ENCODE measurements at regions not wholly inside any gene's neighbourhood (a gene's known extent, or its start where the extent isn't known, plus 50 kb on each side); places are given as distances from the start of the nearest gene placed in this dataset.

GRCh38 chr3:31180274-31180673 lies 285.8 kb upstream of the GADL1 start:
- no peaks in the 10 kb centered on the region for H3K9me1 ChIP-seq (replicated peaks; ENCODE audit: control insufficient read depth, extremely low read depth, insufficient read depth, low read length)
- H3K4me1 ChIP-seq (ENCODE audit: control insufficient read depth, extremely low read depth, insufficient read depth, low read length): no peaks in the 10 kb centered on the region
- no peak overlapping the region for H3K4me2 ChIP-seq (ENCODE audit: insufficient read depth, low read length)
- H2AFZ ChIP-seq (ENCODE audit: low read depth, low read length): no peak overlapping the region
- no peak overlapping the region for H3K9ac ChIP-seq (replicated peaks; ENCODE audit: extremely low read depth, insufficient read depth, low read length)
- TF ChIP-seq MAX (IDR thresholded peaks at IDR 0.05; ENCODE audit: insufficient read depth, insufficient read length) (no peak), POLR2AphosphoS5 (IDR thresholded peaks at IDR 0.05; ENCODE audit: insufficient read depth, low read depth, low read length) (no peak), EZH2 (IDR thresholded peaks at IDR 0.05; ENCODE audit: borderline replicate concordance, low read depth, low read length, severe bottlenecking) (no peak), POLR2A (IDR thresholded peaks at IDR 0.05; ENCODE audit: low read depth, low read length) (no peak), JUN (IDR thresholded peaks at IDR 0.05; ENCODE audit: borderline replicate concordance, insufficient read depth, insufficient read length, low read depth) (no peak), MYC (IDR thresholded peaks at IDR 0.05; ENCODE audit: low read depth, low read length) (no peak), FOS (IDR thresholded peaks at IDR 0.05; ENCODE audit: borderline replicate concordance, insufficient read depth, low read length) (no peak), GATA2 (IDR thresholded peaks at IDR 0.05; ENCODE audit: insufficient read depth, insufficient read length, low read depth, low read length) (no peak)
- TF ChIP-seq, protein P1, sequence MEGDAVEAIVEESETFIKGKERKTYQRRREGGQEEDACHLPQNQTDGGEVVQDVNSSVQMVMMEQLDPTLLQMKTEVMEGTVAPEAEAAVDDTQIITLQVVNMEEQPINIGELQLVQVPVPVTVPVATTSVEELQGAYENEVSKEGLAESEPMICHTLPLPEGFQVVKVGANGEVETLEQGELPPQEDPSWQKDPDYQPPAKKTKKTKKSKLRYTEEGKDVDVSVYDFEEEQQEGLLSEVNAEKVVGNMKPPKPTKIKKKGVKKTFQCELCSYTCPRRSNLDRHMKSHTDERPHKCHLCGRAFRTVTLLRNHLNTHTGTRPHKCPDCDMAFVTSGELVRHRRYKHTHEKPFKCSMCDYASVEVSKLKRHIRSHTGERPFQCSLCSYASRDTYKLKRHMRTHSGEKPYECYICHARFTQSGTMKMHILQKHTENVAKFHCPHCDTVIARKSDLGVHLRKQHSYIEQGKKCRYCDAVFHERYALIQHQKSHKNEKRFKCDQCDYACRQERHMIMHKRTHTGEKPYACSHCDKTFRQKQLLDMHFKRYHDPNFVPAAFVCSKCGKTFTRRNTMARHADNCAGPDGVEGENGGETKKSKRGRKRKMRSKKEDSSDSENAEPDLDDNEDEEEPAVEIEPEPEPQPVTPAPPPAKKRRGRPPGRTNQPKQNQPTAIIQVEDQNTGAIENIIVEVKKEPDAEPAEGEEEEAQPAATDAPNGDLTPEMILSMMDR (IDR thresholded peaks at IDR 0.05; ENCODE audit: extremely low read depth in 1 of 2, insufficient read depth in 1 of 2, low read depth in 1 of 2, low read length in 2 of 2): no peak
- H3K4me3 ChIP-seq (replicated peaks in 1 of 3; ENCODE audit: insufficient read depth in 1 of 3, low read depth in 1 of 3, low read length in 3 of 3): no peak overlapping the region
- H3K36me3 ChIP-seq (ENCODE audit: control insufficient read depth in 2 of 2, extremely low read depth in 1 of 2, insufficient read depth in 2 of 2, low read length in 2 of 2): no peaks in the 10 kb centered on the region
- no peak for FAIRE-seq
- BruUV-seq (replicated peaks): no TSS peak
- H3K27me3 ChIP-seq (ENCODE audit: control insufficient read depth in 2 of 2, insufficient read depth in 2 of 2, low read length in 2 of 2): no peaks in the 10 kb centered on the region
- H3K9me3 ChIP-seq (replicated peaks; ENCODE audit: control insufficient read depth, insufficient read depth, low read length): no peaks in the 10 kb centered on the region
- ChIA-PET CTCF (no interaction called here), POLR2A (no interaction called here)
- H3K27ac ChIP-seq (ENCODE audit: insufficient read depth, low read depth, low read length): no peak overlapping the region
- DNase-seq (ENCODE audit: low read depth, low spot score): no peak
- intact Hi-C loops (cut with micrococcal nuclease): no loop called here
- no peaks in the 10 kb centered on the region for H4K20me1 ChIP-seq (replicated peaks; ENCODE audit: control insufficient read depth, extremely low read depth, insufficient read depth, low read length)
- H3K79me2 ChIP-seq (ENCODE audit: control insufficient read depth, insufficient read depth, low read length): no peaks in the 10 kb centered on the region
- dilution Hi-C loops (cut with MboI; ENCODE audit: extremely low pct_ligation_motif_present, low sequenced_read_pairs): no loop called here

Data from endothelial cell of umbilical vein (primary cell).